ENCODE measurements at regions not wholly inside any gene's neighbourhood (a gene's known extent, or its start where the extent isn't known, plus 50 kb on each side); places are given as distances from the start of the nearest gene placed in this dataset.

GRCh38 chr11:134724106-134724778, 312.2 kb upstream of the B3GAT1 start:
- no peak for TF ChIP-seq CTCF (IDR thresholded peaks at IDR 0.05)
- no peak for TF ChIP-seq POLR2A (IDR thresholded peaks at IDR 0.05)
- TF ChIP-seq EP300 (IDR thresholded peaks at IDR 0.05), result no peak
